Cardiac muscle cell (in vitro differentiated cells and primary cell): ENCODE measurements at regions not wholly inside any gene's neighbourhood (a gene's known extent, or its start where the extent isn't known, plus 50 kb on each side); places are given as distances from the start of the nearest gene placed in this dataset.

ENCODE experiments used
- DNase-seq, 2 donors: peaks; one replicate each; pipeline versions ENCODE4 v3.0.0 to v3.0.0-alpha.2; 2010 to 2017; ENCODE audit warnings: low read depth in 1 of 2, low spot score in 1 of 2
- H3K27ac ChIP-seq: fragments of 200-600 bp; sonication (generic); 2 replicates; pipeline ENCODE4 v1.5.1; 2016
- H3K27me3 ChIP-seq: fragments of 200-600 bp; sonication (generic); 2 replicates; pipeline ENCODE4 v1.6.0; 2016; ENCODE audit warnings: control low read depth
- H3K36me3 ChIP-seq: fragments of 200-600 bp; sonication (generic); 2 replicates; pipeline ENCODE4 v1.5.1; 2016; ENCODE audit warnings: control low read depth
- H3K4me1 ChIP-seq: fragments of 200-600 bp; sonication (generic); 2 replicates; pipeline ENCODE4 v1.8.1; 2017; ENCODE audit warnings: low read depth, mild to moderate bottlenecking, mixed run types
- H3K4me3 ChIP-seq: fragments of 200-600 bp; sonication (generic); 2 replicates; pipeline ENCODE4 v1.5.1; 2016; ENCODE audit warnings: mild to moderate bottlenecking
- H3K9me3 ChIP-seq: fragments of 200-600 bp; sonication (generic); 2 replicates; pipeline ENCODE4 v1.5.1; 2017; ENCODE audit warnings: low read depth, mild to moderate bottlenecking, control low read depth
- CTCF ChIP-seq: IDR thresholded peaks from 2 replicates; pipeline ENCODE4 v1.5.1; 2012; ENCODE audit warnings: low read depth, mild to moderate bottlenecking, low read length

GRCh38 chr6:48818052-48818412, 645.0 kb downstream of the MMUT start:
- Histone ChIP-seq H3K9me3 (no peaks in the 10 kb centered on the region), H3K4me3 (no peak overlapping the region), H3K36me3 (no peaks in the 10 kb centered on the region), H3K4me1 (no peaks in the 10 kb centered on the region), H3K27ac (no peak overlapping the region), H3K27me3 (no peaks in the 10 kb centered on the region)
- DNase-seq = no peak
- no peak for TF ChIP-seq CTCF

- TF ChIP-seq CTCF = no peak
- DNase-seq = peak in 1 of 2 donors; percentile 53
- H3K9me3 ChIP-seq = no peaks in the 10 kb centered on the region
- no peaks in the 10 kb centered on the region for H3K27me3 ChIP-seq
- H3K4me1 ChIP-seq = no peaks in the 10 kb centered on the region
- H3K36me3 ChIP-seq = no peaks in the 10 kb centered on the region
- no peak overlapping the region for H3K27ac ChIP-seq
- no peak overlapping the region for H3K4me3 ChIP-seq
These were observed 645.6 kb downstream of the MMUT start for GRCh38 chr6:48817333-48818051.

GRCh38 chr6:48814957-48815356, 648.1 kb downstream of the MMUT start:
- TF ChIP-seq CTCF = no peak
- H3K9me3 ChIP-seq = no peaks in the 10 kb centered on the region
- H3K4me1 ChIP-seq = no peaks in the 10 kb centered on the region
- H3K36me3 ChIP-seq = no peaks in the 10 kb centered on the region
- DNase-seq = no peak
- no peak overlapping the region for H3K4me3 ChIP-seq
- H3K27me3 ChIP-seq = no peaks in the 10 kb centered on the region
- H3K27ac ChIP-seq = no peak overlapping the region

- Histone ChIP-seq H3K27me3 (no peaks in the 10 kb centered on the region), H3K4me3 (no peak overlapping the region), H3K27ac (no peak overlapping the region), H3K36me3 (no peaks in the 10 kb centered on the region), H3K9me3 (no peaks in the 10 kb centered on the region), H3K4me1 (no peaks in the 10 kb centered on the region)
- peak in 1 of 2 donors; percentile 81 for DNase-seq
- TF ChIP-seq CTCF = no peak
These were observed 649.2 kb downstream of the MMUT start for GRCh38 chr6:48813836-48814235.

- Histone ChIP-seq H3K27me3 (no peaks in the 10 kb centered on the region), H3K9me3 (no peaks in the 10 kb centered on the region), H3K4me1 (no peaks in the 10 kb centered on the region), H3K27ac (no peak overlapping the region), H3K4me3 (no peak overlapping the region), H3K36me3 (no peaks in the 10 kb centered on the region)
- DNase-seq = no peak
- TF ChIP-seq CTCF = no peak
These were observed 653.4 kb downstream of the MMUT start for GRCh38 chr6:48809700-48810099.
